GM12874 (cell line): ENCODE measurements at regions not wholly inside any gene's neighbourhood (a gene's known extent, or its start where the extent isn't known, plus 50 kb on each side); places are given as distances from the start of the nearest gene placed in this dataset.

ENCODE experiments used
- CTCF ChIP-seq: IDR thresholded peaks from 2 replicates; pipeline ENCODE4 v1.5.1; 2011; ENCODE audit warnings: low read depth, mild to moderate bottlenecking, control low read depth, low read length, moderate library complexity; ENCODE audit not compliant: insufficient read depth

GRCh38 chr1:2951856-2952255, 69.4 kb upstream of the ACTRT2 start:
- no peak for TF ChIP-seq CTCF

- TF ChIP-seq CTCF, result no peak
These were observed 68.9 kb upstream of the ACTRT2 start for GRCh38 chr1:2952371-2952770.

GRCh38 chr1:2952992-2953391, 68.3 kb upstream of the ACTRT2 start:
- TF ChIP-seq CTCF, result no peak

- TF ChIP-seq CTCF, result no peak
These were observed 67.5 kb upstream of the ACTRT2 start for GRCh38 chr1:2953688-2954285.

GRCh38 chr1:2955652-2956051, 65.6 kb upstream of the ACTRT2 start:
- no peak for TF ChIP-seq CTCF

- TF ChIP-seq CTCF, result no peak
These were observed 64.7 kb upstream of the ACTRT2 start for GRCh38 chr1:2956576-2956975.

GRCh38 chr1:2957329-2957728, 63.9 kb upstream of the ACTRT2 start:
- TF ChIP-seq CTCF, result no peak
